HEK293 (cell line): ENCODE measurements at regions not wholly inside any gene's neighbourhood (a gene's known extent, or its start where the extent isn't known, plus 50 kb on each side); places are given as distances from the start of the nearest gene placed in this dataset.

Source experiments
- AEBP2 ChIP-seq: fragments of 450-650 bp; formaldehyde crosslinking; IDR thresholded peaks from 2 replicates; pipeline ENCODE4 v1.5.1; 2016; ENCODE audit warnings: missing biosample characterization, missing genetic modification characterization, borderline replicate concordance
- ATF2 ChIP-seq: fragments of 450-650 bp; formaldehyde crosslinking; IDR thresholded peaks from 2 replicates; pipeline ENCODE4 v1.5.1; 2016; ENCODE audit warnings: missing biosample characterization, missing genetic modification characterization, low read depth
- BCL11A ChIP-seq: fragments of 450-650 bp; formaldehyde crosslinking; IDR thresholded peaks from 2 replicates; pipeline ENCODE4 v1.5.1; 2016; ENCODE audit warnings: low read depth, missing biosample characterization, missing genetic modification characterization
- HOXA7 ChIP-seq: sonication (generic); formaldehyde crosslinking; IDR thresholded peaks from 2 replicates; pipeline ENCODE4 v1.8.1; 2022; ENCODE audit warnings: missing genetic modification reagents, borderline replicate concordance
- PATZ1 ChIP-seq: fragments of 450-650 bp; formaldehyde crosslinking; IDR thresholded peaks from 2 replicates; pipeline ENCODE4 v1.5.1; 2016; ENCODE audit warnings: missing biosample characterization, missing genetic modification characterization
- SP7 ChIP-seq: fragments of 450-650 bp; formaldehyde crosslinking; IDR thresholded peaks from 2 replicates; pipeline ENCODE4 v1.5.1; 2016; ENCODE audit warnings: missing biosample characterization, missing genetic modification characterization
- ZBTB44 ChIP-seq: fragments of 450-650 bp; IDR thresholded peaks from 2 replicates; pipeline ENCODE4 v1.5.1; 2018; ENCODE audit warnings: missing biosample characterization, mild to moderate bottlenecking, missing genetic modification characterization
- ZNF140 ChIP-seq: fragments of 450-650 bp; formaldehyde crosslinking; IDR thresholded peaks from 2 replicates; pipeline ENCODE4 v1.5.1; 2016; ENCODE audit warnings: missing biosample characterization, missing genetic modification characterization
- ZNF239 ChIP-seq: fragments of 450-650 bp; formaldehyde crosslinking; IDR thresholded peaks from 2 replicates; pipeline ENCODE4 v1.5.1; 2016; ENCODE audit warnings: missing biosample characterization, missing genetic modification characterization
- ZNF24 ChIP-seq: fragments of 450-650 bp; formaldehyde crosslinking; IDR thresholded peaks from 2 replicates; pipeline ENCODE4 v1.5.1; 2016; ENCODE audit warnings: missing biosample characterization, missing genetic modification characterization
- ZNF248 ChIP-seq: fragments of 450-650 bp; formaldehyde crosslinking; IDR thresholded peaks from 2 replicates; pipeline ENCODE4 v1.5.1; 2017; ENCODE audit warnings: missing biosample characterization, missing genetic modification characterization
- ZNF274 ChIP-seq, 2 experiments: fragments of 200-500 bp in 1 of 2; fragments of 450-650 bp in 1 of 2; sonication (Bioruptor generic) in 1 of 2; formaldehyde crosslinking in 1 of 2; IDR thresholded peaks; 2 replicates each; pipeline versions ENCODE4 v1.5.1 to v1.6.1; 2014 to 2016; ENCODE audit warnings: borderline replicate concordance in 1 of 2, inconsistent platforms in 1 of 2, low read length in 1 of 2, missing biosample characterization in 1 of 2, missing genetic modification characterization in 1 of 2
- ZNF335 ChIP-seq: fragments of 450-650 bp; formaldehyde crosslinking; conservative IDR thresholded peaks from 2 replicates; pipeline ENCODE4 v1.5.1; 2016; ENCODE audit warnings: missing biosample characterization, missing genetic modification characterization
- ZNF354C ChIP-seq: fragments of 450-650 bp; formaldehyde crosslinking; IDR thresholded peaks from 2 replicates; pipeline ENCODE4 v1.5.1; 2016; ENCODE audit warnings: missing biosample characterization, missing genetic modification characterization, low read depth, borderline replicate concordance
- ZNF391 ChIP-seq: fragments of 450-650 bp; formaldehyde crosslinking; IDR thresholded peaks from 2 replicates; pipeline ENCODE4 v1.5.1; 2016; ENCODE audit warnings: low read depth, missing biosample characterization, missing genetic modification characterization, borderline replicate concordance
- ZNF510 ChIP-seq: fragments of 450-650 bp; formaldehyde crosslinking; IDR thresholded peaks from 2 replicates; pipeline ENCODE4 v1.5.1; 2018; ENCODE audit warnings: mild to moderate bottlenecking, missing genetic modification characterization, missing biosample characterization; ENCODE audit not compliant: insufficient replicate concordance
- ZNF521 ChIP-seq: fragments of 450-650 bp; formaldehyde crosslinking; IDR thresholded peaks from 2 replicates; pipeline ENCODE4 v1.5.1; 2017; ENCODE audit warnings: missing biosample characterization, mild to moderate bottlenecking, missing genetic modification characterization
- ZNF626 ChIP-seq: fragments of 450-650 bp; sonication (Bioruptor Pico); formaldehyde crosslinking; IDR thresholded peaks from 2 replicates; pipeline ENCODE4 v1.5.1; 2018; ENCODE audit warnings: missing biosample characterization, missing genetic modification characterization, inconsistent platforms
- ZNF654 ChIP-seq: fragments of 450-650 bp; formaldehyde crosslinking; IDR thresholded peaks from 2 replicates; pipeline ENCODE4 v1.5.1; 2016; ENCODE audit warnings: low read depth, missing biosample characterization, missing genetic modification characterization
- ZNF701 ChIP-seq: fragments of 450-650 bp; formaldehyde crosslinking; IDR thresholded peaks from 2 replicates; pipeline ENCODE4 v1.5.1; 2016; ENCODE audit warnings: missing biosample characterization, missing genetic modification characterization
- TF ChIP-seq, protein P1 (sequence below): fragments of 450-650 bp; formaldehyde crosslinking; IDR thresholded peaks from 2 replicates; pipeline ENCODE4 v1.5.1; 2016; ENCODE audit warnings: missing biosample characterization, missing genetic modification characterization
- TF ChIP-seq, protein P2 (sequence below): fragments of 450-650 bp; formaldehyde crosslinking; IDR thresholded peaks from 2 replicates; pipeline ENCODE4 v1.5.1; 2016; ENCODE audit warnings: missing biosample characterization, missing genetic modification characterization
- TF ChIP-seq, protein P3 (sequence below): fragments of 450-650 bp; formaldehyde crosslinking; IDR thresholded peaks from 2 replicates; pipeline ENCODE4 v1.5.0; 2017; ENCODE audit warnings: missing biosample characterization, missing genetic modification characterization, borderline replicate concordance

GRCh38 chr12:74980510-74980909 is 229.1 kb downstream of the KCNC2 start (continued):
- TF ChIP-seq, protein P1, sequence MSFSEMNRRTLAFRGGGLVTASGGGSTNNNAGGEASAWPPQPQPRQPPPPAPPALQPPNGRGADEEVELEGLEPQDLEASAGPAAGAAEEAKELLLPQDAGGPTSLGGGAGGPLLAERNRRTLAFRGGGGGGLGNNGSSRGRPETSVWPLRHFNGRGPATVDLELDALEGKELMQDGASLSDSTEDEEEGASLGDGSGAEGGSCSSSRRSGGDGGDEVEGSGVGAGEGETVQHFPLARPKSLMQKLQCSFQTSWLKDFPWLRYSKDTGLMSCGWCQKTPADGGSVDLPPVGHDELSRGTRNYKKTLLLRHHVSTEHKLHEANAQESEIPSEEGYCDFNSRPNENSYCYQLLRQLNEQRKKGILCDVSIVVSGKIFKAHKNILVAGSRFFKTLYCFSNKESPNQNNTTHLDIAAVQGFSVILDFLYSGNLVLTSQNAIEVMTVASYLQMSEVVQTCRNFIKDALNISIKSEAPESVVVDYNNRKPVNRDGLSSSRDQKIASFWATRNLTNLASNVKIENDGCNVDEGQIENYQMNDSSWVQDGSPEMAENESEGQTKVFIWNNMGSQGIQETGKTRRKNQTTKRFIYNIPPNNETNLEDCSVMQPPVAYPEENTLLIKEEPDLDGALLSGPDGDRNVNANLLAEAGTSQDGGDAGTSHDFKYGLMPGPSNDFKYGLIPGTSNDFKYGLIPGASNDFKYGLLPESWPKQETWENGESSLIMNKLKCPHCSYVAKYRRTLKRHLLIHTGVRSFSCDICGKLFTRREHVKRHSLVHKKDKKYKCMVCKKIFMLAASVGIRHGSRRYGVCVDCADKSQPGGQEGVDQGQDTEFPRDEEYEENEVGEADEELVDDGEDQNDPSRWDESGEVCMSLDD (tag by site-specific recombination) = no peak
- TF ChIP-seq ZNF654 = peak; percentile 7; the same call in 1 of the 2 replicates
- TF ChIP-seq ZNF274 (IDR thresholded peaks at IDR 0.05; ENCODE audit: low read length) = no peak
- TF ChIP-seq ZNF274 (tag by site-specific recombination; IDR thresholded peaks at IDR 0.05; ENCODE audit: borderline replicate concordance) = no peak
- TF ChIP-seq ZNF239 (tag by site-specific recombination) = no peak
- no peak for TF ChIP-seq ZNF626 (tag by site-specific recombination)
- TF ChIP-seq, protein P2, sequence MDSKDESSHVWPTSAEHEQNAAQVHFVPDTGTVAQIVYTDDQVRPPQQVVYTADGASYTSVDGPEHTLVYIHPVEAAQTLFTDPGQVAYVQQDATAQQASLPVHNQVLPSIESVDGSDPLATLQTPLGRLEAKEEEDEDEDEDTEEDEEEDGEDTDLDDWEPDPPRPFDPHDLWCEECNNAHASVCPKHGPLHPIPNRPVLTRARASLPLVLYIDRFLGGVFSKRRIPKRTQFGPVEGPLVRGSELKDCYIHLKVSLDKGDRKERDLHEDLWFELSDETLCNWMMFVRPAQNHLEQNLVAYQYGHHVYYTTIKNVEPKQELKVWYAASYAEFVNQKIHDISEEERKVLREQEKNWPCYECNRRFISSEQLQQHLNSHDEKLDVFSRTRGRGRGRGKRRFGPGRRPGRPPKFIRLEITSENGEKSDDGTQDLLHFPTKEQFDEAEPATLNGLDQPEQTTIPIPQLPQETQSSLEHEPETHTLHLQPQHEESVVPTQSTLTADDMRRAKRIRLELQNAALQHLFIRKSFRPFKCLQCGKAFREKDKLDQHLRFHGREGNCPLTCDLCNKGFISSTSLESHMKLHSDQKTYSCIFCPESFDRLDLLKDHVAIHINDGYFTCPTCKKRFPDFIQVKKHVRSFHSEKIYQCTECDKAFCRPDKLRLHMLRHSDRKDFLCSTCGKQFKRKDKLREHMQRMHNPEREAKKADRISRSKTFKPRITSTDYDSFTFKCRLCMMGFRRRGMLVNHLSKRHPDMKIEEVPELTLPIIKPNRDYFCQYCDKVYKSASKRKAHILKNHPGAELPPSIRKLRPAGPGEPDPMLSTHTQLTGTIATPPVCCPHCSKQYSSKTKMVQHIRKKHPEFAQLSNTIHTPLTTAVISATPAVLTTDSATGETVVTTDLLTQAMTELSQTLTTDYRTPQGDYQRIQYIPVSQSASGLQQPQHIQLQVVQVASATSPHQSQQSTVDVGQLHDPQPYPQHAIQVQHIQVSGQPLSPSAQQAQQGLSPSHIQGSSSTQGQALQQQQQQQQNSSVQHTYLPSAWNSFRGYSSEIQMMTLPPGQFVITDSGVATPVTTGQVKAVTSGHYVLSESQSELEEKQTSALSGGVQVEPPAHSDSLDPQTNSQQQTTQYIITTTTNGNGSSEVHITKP (tag by site-specific recombination) = peak; percentile 15; the same call in 1 of the 2 replicates
- no peak for TF ChIP-seq HOXA7 (CRISPR knock-in tag)
- TF ChIP-seq SP7 (tag by site-specific recombination) = peak; percentile 77
- peak; percentile 48; the same call in 1 of the 2 replicates for TF ChIP-seq ZBTB44 (tag by site-specific recombination)
- TF ChIP-seq ZNF24 = no peak
- TF ChIP-seq ZNF701 (tag by site-specific recombination) = no peak
- TF ChIP-seq BCL11A (tag by site-specific recombination) = peak; percentile 93
- no peak for TF ChIP-seq ZNF354C (tag by site-specific recombination)
- TF ChIP-seq ZNF391 (tag by site-specific recombination) = no peak
- TF ChIP-seq ZNF140 (tag by site-specific recombination) = no peak
- TF ChIP-seq, protein P3, sequence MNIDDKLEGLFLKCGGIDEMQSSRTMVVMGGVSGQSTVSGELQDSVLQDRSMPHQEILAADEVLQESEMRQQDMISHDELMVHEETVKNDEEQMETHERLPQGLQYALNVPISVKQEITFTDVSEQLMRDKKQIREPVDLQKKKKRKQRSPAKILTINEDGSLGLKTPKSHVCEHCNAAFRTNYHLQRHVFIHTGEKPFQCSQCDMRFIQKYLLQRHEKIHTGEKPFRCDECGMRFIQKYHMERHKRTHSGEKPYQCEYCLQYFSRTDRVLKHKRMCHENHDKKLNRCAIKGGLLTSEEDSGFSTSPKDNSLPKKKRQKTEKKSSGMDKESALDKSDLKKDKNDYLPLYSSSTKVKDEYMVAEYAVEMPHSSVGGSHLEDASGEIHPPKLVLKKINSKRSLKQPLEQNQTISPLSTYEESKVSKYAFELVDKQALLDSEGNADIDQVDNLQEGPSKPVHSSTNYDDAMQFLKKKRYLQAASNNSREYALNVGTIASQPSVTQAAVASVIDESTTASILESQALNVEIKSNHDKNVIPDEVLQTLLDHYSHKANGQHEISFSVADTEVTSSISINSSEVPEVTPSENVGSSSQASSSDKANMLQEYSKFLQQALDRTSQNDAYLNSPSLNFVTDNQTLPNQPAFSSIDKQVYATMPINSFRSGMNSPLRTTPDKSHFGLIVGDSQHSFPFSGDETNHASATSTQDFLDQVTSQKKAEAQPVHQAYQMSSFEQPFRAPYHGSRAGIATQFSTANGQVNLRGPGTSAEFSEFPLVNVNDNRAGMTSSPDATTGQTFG (tag by site-specific recombination) = no peak
- no peak for TF ChIP-seq ZNF335 (tag by site-specific recombination)
- peak; percentile 20; the same call in 1 of the 2 replicates for TF ChIP-seq ATF2 (tag by site-specific recombination)
- no peak for TF ChIP-seq AEBP2 (tag by site-specific recombination)
- TF ChIP-seq PATZ1 (tag by site-specific recombination) = no peak
- TF ChIP-seq ZNF521 = no peak
- TF ChIP-seq ZNF248 (tag by site-specific recombination) = no peak
- peak; percentile 3 for TF ChIP-seq ZNF510 (tag by site-specific recombination)
